Panc1 (cell line): ENCODE measurements at regions not wholly inside any gene's neighbourhood (a gene's known extent, or its start where the extent isn't known, plus 50 kb on each side); places are given as distances from the start of the nearest gene placed in this dataset.

ENCODE experiments used
- ATAC-seq: fragments of 200-7000 bp; cut with Tn5 transposase; 2 replicates; pipeline ENCODE4 v1.9.1; 2020; ENCODE audit warnings: mild to moderate bottlenecking, moderate library complexity
- BruUV-seq: library from RNA; stranded (reverse); fragments of 400-500 nt; replicated peaks from 2 replicates; lab custom pipeline; 2021; lab: Mats Ljungman, UMichigan
- CTCF ChIA-PET: fragments of 300-600 bp; sonication (Branson Sonifier 250); formaldehyde crosslinking; loops from one replicate; lab custom pipeline; 2022; ENCODE audit warnings: antibody characterized with exemption; lab: Charles Lee
- POLR2A ChIA-PET: fragments of 300-600 bp; sonication (Branson Sonifier 250); formaldehyde crosslinking; loops from one replicate; lab custom pipeline; 2022; ENCODE audit warnings: antibody characterized with exemption; lab: Charles Lee
- DNase-seq: peaks from one replicate; pipeline ENCODE4 v3.0.0-alpha.2; 2010; ENCODE audit warnings: low read depth, low spot score
- H3K27ac ChIP-seq: 2 replicates; pipeline ENCODE4 v1.5.1; 2011; ENCODE audit warnings: mild to moderate bottlenecking, low read length, inconsistent platforms
- H3K27me3 ChIP-seq: fragments of 200-500 bp; sonication (Bioruptor generic); 2 replicates; pipeline ENCODE4 v1.6.0; 2014; ENCODE audit warnings: low read length, inconsistent platforms; ENCODE audit not compliant: control insufficient read depth, insufficient read depth
- H3K36me3 ChIP-seq: fragments of 200-500 bp; sonication (Bioruptor generic); 2 replicates; pipeline ENCODE4 v1.5.1; 2014; ENCODE audit warnings: inconsistent platforms, mild to moderate bottlenecking, low read length, moderate library complexity; ENCODE audit not compliant: control insufficient read depth, insufficient read depth
- H3K4me1 ChIP-seq: 2 replicates; pipeline ENCODE4 v1.5.1; 2011; ENCODE audit warnings: inconsistent platforms, mild to moderate bottlenecking, low read length, moderate library complexity; ENCODE audit not compliant: control insufficient read depth, insufficient read depth
- H3K4me3 ChIP-seq, 2 experiments: 2 replicates each; pipeline ENCODE4 v1.5.1; 2011 to 2012; ENCODE audit warnings: low read depth in 2 of 2, low read length in 2 of 2, mild to moderate bottlenecking in 2 of 2, inconsistent platforms in 1 of 2, moderate library complexity in 1 of 2
- H3K9me3 ChIP-seq: fragments of 200-500 bp; sonication (Bioruptor generic); 2 replicates; pipeline ENCODE4 v1.5.1; 2014; ENCODE audit warnings: low read depth, mild to moderate bottlenecking, inconsistent platforms, low read length, moderate library complexity; ENCODE audit not compliant: control insufficient read depth, insufficient read depth
- CTCF ChIP-seq: fragments of 450-650 bp; IDR thresholded peaks from 2 replicates; pipeline ENCODE4 v1.5.1; 2017; ENCODE audit warnings: mild to moderate bottlenecking
- POLR2AphosphoS5 ChIP-seq: IDR thresholded peaks from 2 replicates; pipeline ENCODE4 v1.6.1; 2012; ENCODE audit warnings: mild to moderate bottlenecking, low read depth, low read length, moderate library complexity
- REST ChIP-seq, 2 experiments: IDR thresholded peaks; 2 replicates each; pipeline ENCODE4 v1.6.1; 2011 to 2012; ENCODE audit warnings: low read depth in 2 of 2, control low read depth in 1 of 2, low read length in 1 of 2, mild to moderate bottlenecking in 1 of 2, moderate library complexity in 1 of 2; ENCODE audit not compliant: insufficient read depth in 1 of 2
- SIN3A ChIP-seq: IDR thresholded peaks from 2 replicates; pipeline ENCODE4 v1.6.1; 2012; ENCODE audit warnings: low read depth, mild to moderate bottlenecking, low read length, moderate library complexity, borderline replicate concordance; ENCODE audit not compliant: insufficient read depth
- TCF7L2 ChIP-seq: IDR thresholded peaks from 2 replicates; pipeline ENCODE4 v1.6.1; 2011; ENCODE audit warnings: mild to moderate bottlenecking, low read depth, low read length, inconsistent platforms
- in situ Hi-C: cut with HindIII; loops from 2 replicates; pipeline ENCODE4 v1.10.0; 2016; ENCODE audit warnings: low sequenced_read_pairs, low pct_unique_long_range_greater_than_20kb
- intact Hi-C: fragments of 100-400 bp; cut with micrococcal nuclease; formaldehyde crosslinking; loops from one replicate; pipeline ENCODE4 v1.10.0; 2022; ENCODE audit not compliant: unreplicated experiment

GRCh38 chr11:60631944-60632343, 67.5 kb upstream of the MS4A8 start:
- Histone ChIP-seq H3K9me3 (no peaks in the 10 kb centered on the region), H3K36me3 (no peaks in the 10 kb centered on the region), H3K4me3 (no peak overlapping the region), H3K27ac (no peak overlapping the region), H3K27me3 (no peaks in the 10 kb centered on the region), H3K4me1 (no peaks in the 10 kb centered on the region)
- DNase-seq = no peak
- CTCF ChIA-PET = no interaction called here
- intact Hi-C loops = no loop called here
- BruUV-seq = no TSS peak
- in situ Hi-C loops = no loop called here
- POLR2A ChIA-PET = no interaction called here
- ATAC-seq = no peak
- no peak for TF ChIP-seq POLR2AphosphoS5
- TF ChIP-seq REST (IDR thresholded peaks at IDR 0.05; ENCODE audit: insufficient read depth in 1 of 2, low read depth in 2 of 2, low read length in 1 of 2) = no peak
- TF ChIP-seq CTCF = no peak
- TF ChIP-seq SIN3A = no peak
- TF ChIP-seq TCF7L2 = no peak

- in situ Hi-C loops = no loop called here
- CTCF ChIA-PET = no interaction called here
These were observed 65.8 kb upstream of the MS4A8 start for GRCh38 chr11:60633645-60634044.

More at GRCh38 chr11:60633645-60634044, 65.8 kb upstream of the MS4A8 start:
- H3K9me3 ChIP-seq = no peaks in the 10 kb centered on the region
- ATAC-seq (no peak), DNase-seq (no peak)
- POLR2A ChIA-PET = no interaction called here
- no peaks in the 10 kb centered on the region for H3K36me3 ChIP-seq
- intact Hi-C loops = no loop called here
- H3K27ac ChIP-seq = no peak overlapping the region
- no TSS peak for BruUV-seq
- TF ChIP-seq SIN3A (no peak), CTCF (no peak), TCF7L2 (no peak), POLR2AphosphoS5 (no peak), REST (IDR thresholded peaks at IDR 0.05; ENCODE audit: insufficient read depth in 1 of 2, low read depth in 2 of 2, low read length in 1 of 2) (no peak)
- H3K27me3 ChIP-seq = no peaks in the 10 kb centered on the region
- no peaks in the 10 kb centered on the region for H3K4me1 ChIP-seq
- no peak overlapping the region for H3K4me3 ChIP-seq
